ENCODE measurements at regions not wholly inside any gene's neighbourhood (a gene's known extent, or its start where the extent isn't known, plus 50 kb on each side); places are given as distances from the start of the nearest gene placed in this dataset.

DNA sequence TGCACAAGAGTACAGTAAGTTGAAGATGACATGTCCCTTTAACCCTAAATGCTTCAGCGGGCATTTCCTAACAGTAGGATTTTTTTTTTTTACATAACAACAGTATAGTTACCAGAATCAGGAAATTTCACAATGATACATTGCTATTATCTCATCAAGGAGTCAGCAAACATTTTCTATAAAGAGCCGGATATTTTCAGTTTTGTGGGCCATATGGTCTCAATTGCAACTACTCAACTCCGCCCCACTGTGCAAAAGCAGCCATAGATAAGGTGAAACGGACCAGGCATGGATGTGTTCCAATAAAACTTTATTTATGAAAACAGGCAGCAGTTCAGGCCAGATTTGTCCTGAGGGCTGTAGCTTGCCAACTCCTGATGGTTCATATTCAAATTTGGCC is 130.6 kb downstream of the SMAD6 start:
- DNase-seq (ENCODE audit: low read depth in 2 of 3, low spot score in 2 of 3) = no peak

DNA sequence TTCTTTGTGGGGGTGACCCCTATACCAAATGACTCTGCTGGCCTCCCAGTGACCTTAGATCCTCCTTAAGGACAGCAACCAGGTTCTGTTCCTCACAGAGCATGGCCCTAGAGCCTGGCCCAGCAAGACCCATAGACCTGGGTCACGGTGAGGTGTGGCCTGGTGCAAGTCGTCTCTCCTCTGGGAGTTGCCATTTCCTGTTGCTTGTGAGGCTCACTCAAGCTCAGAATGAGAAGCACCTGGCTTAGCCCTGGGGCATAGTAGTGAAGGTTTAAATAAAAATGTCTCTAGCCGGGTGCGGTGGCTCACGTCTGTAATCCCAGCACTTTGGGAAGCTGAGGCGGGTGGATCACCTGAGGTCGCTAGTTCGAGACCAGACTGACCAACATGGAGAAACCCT is 131.3 kb downstream of the SMAD6 start:
- no peak for DNase-seq (ENCODE audit: low read depth in 2 of 3, low spot score in 2 of 3)

DNA sequence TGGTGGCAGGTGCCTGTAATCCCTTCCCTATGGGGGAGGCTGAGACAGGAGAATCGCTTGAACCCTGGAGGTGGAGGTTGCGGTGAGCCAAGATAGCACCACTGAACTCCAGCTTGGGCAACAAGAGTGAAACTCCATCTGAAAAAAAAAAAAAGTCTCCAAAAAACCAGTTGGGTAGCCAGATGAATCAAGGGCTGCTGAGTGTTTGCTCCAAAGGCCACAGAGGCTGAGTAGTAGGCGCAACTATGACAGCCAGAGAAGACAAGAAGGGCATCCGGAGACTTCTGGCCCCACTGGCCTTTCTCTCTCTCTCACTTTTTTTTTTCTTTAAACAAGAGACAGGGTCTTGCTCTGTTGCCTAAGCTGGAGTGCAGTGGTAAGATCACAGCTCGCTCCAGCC is 131.8 kb downstream of the SMAD6 start:
- DNase-seq (ENCODE audit: low read depth in 2 of 3, low spot score in 2 of 3) = no peak

GRCh38 chr15:66834881-66835878 is 133.1 kb downstream of the SMAD6 start:
- DNase-seq (ENCODE audit: low read depth in 2 of 3, low spot score in 2 of 3) = no peak

GRCh38 chr15:66836231-66837030 is 134.4 kb downstream of the SMAD6 start:
- DNase-seq (ENCODE audit: low read depth in 2 of 3, low spot score in 2 of 3) = no peak

GRCh38 chr15:66838202-66838601 is 136.2 kb downstream of the SMAD6 start:
- no peak for DNase-seq (ENCODE audit: low read depth in 2 of 3, low spot score in 2 of 3)

DNA sequence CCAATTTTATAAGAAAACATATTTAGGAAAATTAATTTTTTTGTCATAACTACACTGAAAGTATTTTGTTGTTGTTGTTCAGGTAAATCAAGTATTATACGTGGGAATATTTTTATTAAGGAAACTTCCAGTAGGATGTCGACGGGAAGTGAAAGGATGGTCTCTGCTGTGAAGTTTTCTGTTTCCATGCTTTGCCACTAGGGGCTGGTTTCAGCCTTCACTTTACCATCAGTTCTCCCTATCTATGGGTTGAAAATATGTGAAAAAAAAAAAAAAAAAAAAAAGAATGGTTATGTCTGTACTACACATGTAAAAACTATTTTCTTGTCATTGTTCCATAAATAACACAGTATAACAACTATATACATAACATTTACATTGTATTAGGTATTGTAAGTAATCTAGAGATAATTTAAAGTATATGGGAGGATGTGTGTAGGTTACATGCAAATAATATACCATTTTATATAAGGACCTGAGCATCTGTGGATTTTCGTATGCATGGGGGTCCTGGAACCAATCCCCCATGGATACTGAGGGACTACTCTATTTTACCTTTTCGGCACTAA is 136.7 kb downstream of the SMAD6 start:
- DNase-seq (ENCODE audit: low read depth in 2 of 3, low spot score in 2 of 3) = no peak

DNA sequence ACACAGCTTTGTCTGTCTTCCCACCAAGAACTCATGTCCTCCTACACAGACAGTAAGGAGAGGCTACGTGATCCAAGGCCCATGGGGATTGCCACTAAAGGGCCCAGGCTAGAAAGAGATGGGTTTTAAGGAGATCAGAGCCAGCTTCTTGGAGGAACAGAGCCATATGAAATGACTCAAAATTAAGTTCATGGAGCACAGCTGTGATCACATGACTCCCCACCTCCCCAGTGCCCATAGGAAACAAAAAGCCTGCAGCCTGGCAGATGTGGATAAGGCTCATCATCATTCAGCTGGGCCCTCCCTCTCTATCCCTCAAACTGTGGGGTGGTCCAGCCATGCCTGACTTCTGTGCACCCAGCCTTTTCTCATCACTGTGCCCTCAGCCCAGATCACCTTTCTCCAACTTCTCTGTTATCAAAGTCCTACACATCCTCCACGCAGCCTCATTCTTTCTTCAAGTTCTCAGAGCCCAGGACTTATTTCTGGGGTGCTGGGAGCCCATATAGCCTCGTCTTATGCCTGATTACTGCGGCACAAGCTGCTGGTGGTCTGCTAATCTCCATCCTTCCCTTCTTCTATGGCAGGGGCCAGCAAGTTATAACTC is 137.6 kb downstream of the SMAD6 start:
- no peak for DNase-seq (ENCODE audit: low read depth in 2 of 3, low spot score in 2 of 3)

GRCh38 chr15:66840615-66841390 is 138.8 kb downstream of the SMAD6 start:
- no peak for DNase-seq (ENCODE audit: low read depth in 2 of 3, low spot score in 2 of 3)

DNA sequence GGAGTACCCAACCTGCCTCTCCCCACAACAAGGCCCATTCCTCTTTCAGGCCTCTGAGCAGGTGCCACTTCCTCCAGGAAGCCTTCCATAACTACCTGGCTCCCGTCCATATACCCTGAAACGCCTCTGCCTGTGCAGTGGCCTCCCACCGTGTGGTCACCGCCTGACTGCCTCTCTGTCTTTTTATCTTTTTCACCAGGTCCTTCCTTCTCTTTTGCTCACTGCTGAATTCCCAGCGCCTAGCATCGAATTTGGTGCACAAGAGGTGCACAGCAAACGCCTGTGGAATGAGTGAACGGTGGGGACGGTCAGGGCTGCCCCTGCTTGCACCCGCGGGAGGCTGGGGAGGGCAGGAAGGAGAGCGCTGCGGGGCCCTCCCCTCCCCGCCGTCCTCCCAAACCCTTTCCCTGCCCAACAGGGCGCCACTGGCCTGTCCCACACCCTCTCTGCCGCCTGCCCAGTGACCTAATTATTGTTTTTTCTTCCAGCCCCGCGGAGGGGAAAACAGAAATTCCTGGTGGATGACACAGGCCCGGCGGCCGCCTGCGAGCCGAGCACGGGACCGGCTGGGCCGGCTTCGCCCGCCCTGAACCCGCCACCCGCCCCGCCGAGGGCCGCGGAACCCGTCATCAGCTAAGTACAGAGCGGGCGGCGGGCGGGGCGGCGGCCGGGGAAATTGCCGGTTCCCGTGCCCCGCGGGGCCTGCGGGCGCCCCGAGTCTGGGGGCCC is 140.1 kb downstream of the SMAD6 start:
- DNase-seq (ENCODE audit: low read depth in 2 of 3, low spot score in 2 of 3) = no peak

DNA sequence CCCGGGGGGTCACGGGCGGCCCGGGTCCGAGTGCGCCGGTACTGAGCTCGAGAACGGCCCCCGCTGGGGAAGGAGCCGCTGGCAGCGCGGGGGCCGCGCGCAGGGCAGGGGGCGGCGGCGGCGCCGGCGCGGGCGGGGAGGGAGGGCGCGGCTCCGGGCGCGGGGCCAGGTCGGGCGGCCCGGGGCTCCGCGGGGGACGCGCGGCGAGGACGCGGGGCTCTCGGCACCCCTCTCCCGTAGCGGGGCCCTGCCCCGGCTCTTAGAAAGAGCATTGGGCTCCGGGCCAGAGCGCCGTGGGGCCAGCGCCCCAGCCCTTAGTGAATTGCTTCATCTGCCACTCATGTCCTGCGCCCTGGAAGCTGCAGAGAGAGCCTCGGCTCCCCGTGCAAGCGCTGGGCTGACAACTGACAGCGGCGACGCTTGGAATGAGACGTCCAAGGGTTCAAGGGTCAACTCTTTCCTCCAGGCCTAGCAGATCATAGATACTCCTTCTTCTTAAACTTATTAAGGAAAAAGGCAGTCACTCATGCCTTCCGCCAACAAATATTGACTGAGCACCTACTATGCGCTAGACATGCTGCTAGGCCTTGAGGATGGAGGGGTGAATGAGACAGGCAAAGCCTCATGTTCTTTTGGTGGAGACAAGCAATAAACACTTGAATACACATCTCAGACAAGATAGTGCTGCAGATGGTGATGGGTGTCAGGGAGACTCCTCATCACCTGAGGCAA is 140.8 kb downstream of the SMAD6 start:
- no peak for DNase-seq (ENCODE audit: low read depth in 2 of 3, low spot score in 2 of 3)

DNA sequence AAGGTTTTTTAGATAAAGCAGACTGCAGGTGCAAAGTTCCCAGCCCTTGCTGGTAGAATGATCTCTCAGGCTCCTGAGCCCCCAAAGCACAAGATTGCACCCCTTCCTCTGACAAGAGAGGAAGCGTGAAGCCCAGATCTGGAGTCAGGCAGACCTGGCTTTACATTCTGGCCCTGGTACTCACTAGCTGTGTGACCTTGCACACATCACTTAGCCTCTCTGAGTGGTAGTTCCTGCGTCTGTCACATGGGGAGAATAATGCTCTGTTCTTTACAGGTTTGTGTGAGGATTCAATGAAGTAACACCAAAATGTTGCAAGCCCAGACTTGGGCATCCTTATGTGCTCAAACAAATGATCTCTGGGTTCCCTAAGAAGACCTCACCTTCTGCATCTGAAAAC is 141.5 kb downstream of the SMAD6 start:
- no peak for DNase-seq (ENCODE audit: low read depth in 2 of 3, low spot score in 2 of 3)

GRCh38 chr15:66844041-66844746 is 142.2 kb downstream of the SMAD6 start:
- no peak for DNase-seq (ENCODE audit: low read depth in 2 of 3, low spot score in 2 of 3)

GRCh38 chr15:66844747-66845145 is 142.7 kb downstream of the SMAD6 start:
- no peak for DNase-seq (ENCODE audit: low read depth in 2 of 3, low spot score in 2 of 3)

DNA sequence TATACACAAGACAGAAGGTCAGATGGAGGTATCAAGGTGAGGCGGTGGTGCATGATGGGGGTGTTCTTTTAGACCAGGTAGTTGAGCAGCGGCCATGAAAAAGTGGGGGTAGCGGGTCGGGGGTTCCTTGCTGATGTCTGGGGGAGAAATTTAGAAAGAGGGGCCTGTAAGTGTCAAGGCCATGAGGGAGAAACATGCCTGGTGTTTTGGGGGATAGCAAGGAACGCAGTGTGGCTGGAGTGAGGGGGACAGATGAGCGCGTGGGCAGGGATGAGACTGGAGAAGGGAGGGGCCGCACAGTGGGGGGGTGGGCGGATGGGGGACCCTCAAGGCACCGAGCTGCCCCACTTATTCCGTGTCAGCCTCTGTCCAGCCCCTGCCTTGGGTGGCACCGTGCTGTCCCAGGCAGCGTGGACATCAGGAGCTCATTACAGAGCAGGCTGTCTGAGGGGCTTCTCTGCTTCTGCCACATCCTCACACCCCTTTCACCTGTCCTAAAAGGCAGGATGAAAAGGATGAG is 143.3 kb downstream of the SMAD6 start:
- no peak for DNase-seq (ENCODE audit: low read depth in 2 of 3, low spot score in 2 of 3)

DNA sequence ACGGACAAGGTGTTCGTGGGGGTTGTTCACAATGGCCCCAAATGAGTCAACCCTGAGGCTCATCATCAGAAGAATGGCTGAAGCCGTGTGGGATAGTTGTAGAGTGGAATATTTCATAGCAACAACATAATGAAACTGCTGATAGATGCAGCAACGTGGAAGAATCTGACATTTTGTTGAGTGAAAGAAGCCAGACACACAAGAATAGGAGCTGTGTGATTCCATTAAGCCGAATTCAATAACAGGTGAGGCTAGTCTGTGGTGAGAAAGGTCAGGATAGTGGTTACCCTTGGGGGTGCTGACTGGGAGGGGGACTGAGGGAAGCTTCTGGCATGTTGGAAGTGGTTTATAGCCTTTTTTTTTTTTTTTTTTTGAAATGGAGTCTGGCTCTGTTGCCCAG is 144.0 kb downstream of the SMAD6 start:
- no peak for DNase-seq (ENCODE audit: low read depth in 2 of 3, low spot score in 2 of 3)

GRCh38 chr15:66846811-66847210 is 144.8 kb downstream of the SMAD6 start:
- no peak for DNase-seq (ENCODE audit: low read depth in 2 of 3, low spot score in 2 of 3)

DNA sequence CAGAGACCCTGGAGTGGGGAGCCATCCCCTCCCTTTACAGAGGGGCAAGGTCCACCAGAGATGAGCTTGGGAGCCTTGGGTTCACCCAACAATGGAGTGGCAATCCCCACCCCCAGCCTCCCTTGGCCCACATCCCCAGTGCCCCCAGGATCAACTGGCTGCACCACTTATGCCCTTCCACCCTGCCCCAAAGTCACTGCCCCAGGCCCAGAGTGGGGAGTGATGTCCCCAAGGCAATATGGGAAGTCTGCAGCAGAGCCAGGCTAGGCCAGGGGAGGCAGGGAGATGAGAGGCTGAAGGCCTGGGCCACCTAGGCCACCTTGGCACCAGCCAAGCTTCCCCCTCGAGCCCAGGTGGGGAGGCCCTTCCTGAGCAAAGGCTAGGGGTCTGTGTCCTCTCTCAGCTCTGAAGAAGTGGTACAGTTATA is 145.5 kb downstream of the SMAD6 start:
- DNase-seq (ENCODE audit: low read depth in 2 of 3, low spot score in 2 of 3) = no peak
